GM12878 (cell line): ENCODE measurements at regions not wholly inside any gene's neighbourhood (a gene's known extent, or its start where the extent isn't known, plus 50 kb on each side); places are given as distances from the start of the nearest gene placed in this dataset.

ENCODE experiments used
- ATAC-seq: fragments of 200-7000 bp; cut with Tn5 transposase; 3 replicates; pipeline ENCODE4 v1.9.1; 2020; ENCODE audit warnings: mild to moderate bottlenecking, moderate library complexity
- BruUV-seq: library from RNA; stranded (reverse); fragments of 400-500 nt; replicated peaks from 2 replicates; lab custom pipeline; 2021; lab: Mats Ljungman, UMichigan
- CTCF ChIA-PET: fragments of 300-600 bp; sonication (Branson Sonifier 250); formaldehyde crosslinking; extraction: SDS; loops from one replicate; lab custom pipeline; 2021; ENCODE audit warnings: inconsistent platforms; lab: Yijun Ruan, JAX
- POLR2A ChIA-PET: fragments of 350-600 bp; formaldehyde crosslinking; extraction: SDS; loops from one replicate; lab custom pipeline; 2021; ENCODE audit warnings: inconsistent platforms; lab: Charles Lee
- RAD21 ChIA-PET: fragments of 300-600 bp; sonication (Branson Sonifier 250); formaldehyde crosslinking; loops from one replicate; lab custom pipeline; 2023; ENCODE audit warnings: antibody characterized with exemption; ENCODE audit not compliant: unreplicated experiment; lab: Charles Lee
- SMC1A ChIA-PET: fragments of 300-600 bp; sonication (Branson Sonifier 250); formaldehyde crosslinking; loops from one replicate; lab custom pipeline; 2023; ENCODE audit not compliant: unreplicated experiment, uncharacterized antibody; lab: Charles Lee
- DNase-seq: peaks from one replicate; pipeline ENCODE4 v3.0.0-alpha.2; 2011; ENCODE audit warnings: low read depth, low spot score
- FAIRE-seq: peaks from 3 replicates; lab custom pipeline; 2011; peaks lifted over from hg19 to GRCh38; lab: Jason Lieb, UNC
- H2AFZ ChIP-seq: 2 replicates; pipeline ENCODE4 v1.6.0; 2011; ENCODE audit warnings: low read depth, low read length, control low read depth; ENCODE audit not compliant: control insufficient read depth
- H3K27ac ChIP-seq: 2 replicates; pipeline ENCODE4 v1.5.1; 2011; ENCODE audit warnings: control low read depth; ENCODE audit not compliant: control insufficient read depth, insufficient read depth
- H3K27me3 ChIP-seq, 2 experiments: replicated peaks in 1 of 2; 2 replicates each; pipeline versions ENCODE4 v1.6.0 to v1.6.1; 2011; ENCODE audit warnings: low read length in 1 of 2; ENCODE audit not compliant: control insufficient read depth in 2 of 2, insufficient read depth in 2 of 2
- H3K36me3 ChIP-seq, 2 experiments: 2 replicates each; pipeline ENCODE4 v1.5.1; 2011; ENCODE audit warnings: low read length in 1 of 2; ENCODE audit not compliant: control insufficient read depth in 2 of 2, insufficient read depth in 2 of 2
- H3K4me1 ChIP-seq: 2 replicates; pipeline ENCODE4 v1.6.1; 2011; ENCODE audit warnings: mild to moderate bottlenecking, low read length, moderate library complexity, mixed read lengths; ENCODE audit not compliant: control insufficient read depth, insufficient read depth
- H3K4me2 ChIP-seq: 2 replicates; pipeline ENCODE4 v1.6.0; 2011; ENCODE audit warnings: control low read depth; ENCODE audit not compliant: control insufficient read depth, insufficient read depth
- H3K4me3 ChIP-seq: fragments of 200-600 bp; sonication (generic); 2 replicates; pipeline ENCODE4 v1.5.1; 2016
- H3K79me2 ChIP-seq: 2 replicates; pipeline ENCODE4 v1.6.0; 2011; ENCODE audit warnings: low read length; ENCODE audit not compliant: control insufficient read depth, insufficient read depth
- H3K9ac ChIP-seq: 2 replicates; pipeline ENCODE4 v1.8.0; 2011; ENCODE audit warnings: low read length, control low read depth, mixed read lengths; ENCODE audit not compliant: control insufficient read depth, insufficient read depth
- H3K9me3 ChIP-seq: replicated peaks from 3 replicates; pipeline ENCODE4 v1.5.1; 2011; ENCODE audit warnings: mild to moderate bottlenecking, low read length; ENCODE audit not compliant: control insufficient read depth, insufficient read depth
- H4K20me1 ChIP-seq: 2 replicates; pipeline ENCODE4 v1.6.0; 2011; ENCODE audit not compliant: control insufficient read depth, insufficient read depth
- BMI1 ChIP-seq: fragments of 450-650 bp; IDR thresholded peaks from 2 replicates; pipeline ENCODE4 v1.6.1; 2016; ENCODE audit warnings: mild to moderate bottlenecking, moderate library complexity, borderline replicate concordance
- EZH2 ChIP-seq: IDR thresholded peaks from 2 replicates; pipeline ENCODE4 v1.6.1; 2012; ENCODE audit warnings: low read depth, mild to moderate bottlenecking, control low read depth, inconsistent platforms, low read length, borderline replicate concordance; ENCODE audit not compliant: control insufficient read depth
- FOS ChIP-seq: IDR thresholded peaks from 3 replicates; pipeline ENCODE4 v1.6.1; 2011; ENCODE audit warnings: borderline replicate concordance; ENCODE audit not compliant: insufficient read length; ENCODE audit errors: extremely low read depth
- HCFC1 ChIP-seq: fragments of 150-350 bp; IDR thresholded peaks from 2 replicates; pipeline ENCODE4 v1.6.1; 2014; ENCODE audit warnings: low read length
- IKZF2 ChIP-seq, 2 experiments: fragments of 450-650 bp; IDR thresholded peaks; 2 replicates each; pipeline ENCODE4 v1.6.1; 2017; ENCODE audit warnings: mild to moderate bottlenecking in 2 of 2, moderate library complexity in 2 of 2
- PAX8 ChIP-seq: fragments of 450-650 bp; IDR thresholded peaks from 2 replicates; pipeline ENCODE4 v1.6.1; 2017; ENCODE audit warnings: mild to moderate bottlenecking, moderate library complexity
- PML ChIP-seq: IDR thresholded peaks from 2 replicates; pipeline ENCODE4 v1.6.1; 2012; ENCODE audit warnings: low read length, inconsistent platforms
- RB1 ChIP-seq: fragments of 450-650 bp; formaldehyde crosslinking; IDR thresholded peaks from 2 replicates; pipeline ENCODE4 v1.6.1; 2017; ENCODE audit warnings: mild to moderate bottlenecking, borderline replicate concordance
- SIX5 ChIP-seq: IDR thresholded peaks from 2 replicates; pipeline ENCODE4 v1.6.1; 2011; ENCODE audit warnings: mild to moderate bottlenecking, low read depth, low read length, moderate library complexity; ENCODE audit not compliant: severe bottlenecking
- SPI1 ChIP-seq: IDR thresholded peaks from 2 replicates; pipeline ENCODE4 v1.6.1; 2011; ENCODE audit warnings: low read depth, mild to moderate bottlenecking, low read length, moderate library complexity, borderline replicate concordance; ENCODE audit not compliant: insufficient read depth
- TBL1XR1 ChIP-seq: IDR thresholded peaks from 2 replicates; pipeline ENCODE4 v1.6.1; 2012; ENCODE audit warnings: low read depth, low read length, improper control_type of control experiment
- WGBS: methylation state at CpG from one replicate; pipeline ENCODE4 v1.1.6; 2016; ENCODE audit warnings: low lambda C conversion rate; ENCODE audit not compliant: insufficient replicate concordance, insufficient coverage; ENCODE audit errors: missing lambda C conversion rate; 5-methylcytosine and 5-hydroxymethylcytosine counted together
- in situ Hi-C: fragments of 300-500 bp; cut with MboI; formaldehyde crosslinking; loops from 9 replicates; pipeline ENCODE4 v1.14.3; 2018; ENCODE audit warnings: mixed read lengths
- intact Hi-C: fragments of 100-400 bp; cut with micrococcal nuclease; formaldehyde crosslinking; loops from one replicate; pipeline ENCODE4 v1.14.2; 2022; ENCODE audit not compliant: unreplicated experiment
- TF ChIP-seq, protein P1 (sequence below): IDR thresholded peaks from 2 replicates; pipeline ENCODE4 v1.6.1; 2012; ENCODE audit warnings: low read depth, low read length, improper control_type of control experiment
- TF ChIP-seq, protein P2 (sequence below): IDR thresholded peaks from 2 replicates; pipeline ENCODE4 v1.6.1; 2011; ENCODE audit warnings: borderline replicate concordance, low read depth, mild to moderate bottlenecking, moderate library complexity, low read length; ENCODE audit not compliant: insufficient read depth, poor library complexity, severe bottlenecking
- TF ChIP-seq, protein P3 (sequence below): fragments of 450-650 bp; IDR thresholded peaks from 2 replicates; pipeline ENCODE4 v1.6.1; 2017; ENCODE audit warnings: borderline replicate concordance
- TF ChIP-seq, protein P4 (sequence below): fragments of 450-650 bp; IDR thresholded peaks from 2 replicates; pipeline ENCODE4 v1.6.1; 2018; ENCODE audit warnings: mild to moderate bottlenecking, low read depth, moderate library complexity; ENCODE audit not compliant: partially characterized antibody

DNA sequence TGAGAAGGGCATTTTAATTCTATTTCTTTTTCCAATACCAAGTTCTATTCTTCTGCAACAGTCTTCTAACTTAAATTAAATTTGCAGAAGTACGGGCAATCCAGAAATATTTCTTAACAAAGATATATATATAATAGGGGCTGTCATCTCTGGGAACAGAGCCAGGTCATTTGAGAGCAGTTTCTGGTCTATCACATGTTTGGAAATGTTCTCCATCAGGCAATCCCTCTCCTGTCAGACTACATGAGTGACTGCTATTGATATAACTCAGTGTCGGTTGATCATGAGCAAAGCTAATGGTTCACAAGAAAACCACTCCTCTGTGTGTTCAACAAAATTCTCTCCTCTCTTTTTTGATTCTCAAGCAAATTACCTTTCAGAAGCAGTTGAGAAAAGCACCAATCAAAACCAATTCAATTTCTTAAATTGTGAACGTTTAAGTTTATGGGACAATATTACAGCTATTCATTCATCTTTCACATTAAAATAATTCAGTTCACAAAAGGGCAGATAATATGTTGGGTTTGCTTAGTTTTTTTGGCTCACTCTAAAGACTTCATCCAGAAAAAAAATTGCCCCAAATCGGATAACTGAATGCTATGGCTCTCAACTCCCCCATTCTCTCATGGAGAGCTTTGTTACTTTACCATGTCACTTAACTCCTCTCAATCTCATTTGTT, 152.9 kb upstream of the TGFBR2 start (continued):
- TF ChIP-seq BMI1 (no peak), FOS (no peak), PML (no peak), PAX8 (no peak), RB1 (no peak)
- TF ChIP-seq, protein P1, sequence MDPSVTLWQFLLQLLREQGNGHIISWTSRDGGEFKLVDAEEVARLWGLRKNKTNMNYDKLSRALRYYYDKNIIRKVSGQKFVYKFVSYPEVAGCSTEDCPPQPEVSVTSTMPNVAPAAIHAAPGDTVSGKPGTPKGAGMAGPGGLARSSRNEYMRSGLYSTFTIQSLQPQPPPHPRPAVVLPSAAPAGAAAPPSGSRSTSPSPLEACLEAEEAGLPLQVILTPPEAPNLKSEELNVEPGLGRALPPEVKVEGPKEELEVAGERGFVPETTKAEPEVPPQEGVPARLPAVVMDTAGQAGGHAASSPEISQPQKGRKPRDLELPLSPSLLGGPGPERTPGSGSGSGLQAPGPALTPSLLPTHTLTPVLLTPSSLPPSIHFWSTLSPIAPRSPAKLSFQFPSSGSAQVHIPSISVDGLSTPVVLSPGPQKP: no peak

DNA sequence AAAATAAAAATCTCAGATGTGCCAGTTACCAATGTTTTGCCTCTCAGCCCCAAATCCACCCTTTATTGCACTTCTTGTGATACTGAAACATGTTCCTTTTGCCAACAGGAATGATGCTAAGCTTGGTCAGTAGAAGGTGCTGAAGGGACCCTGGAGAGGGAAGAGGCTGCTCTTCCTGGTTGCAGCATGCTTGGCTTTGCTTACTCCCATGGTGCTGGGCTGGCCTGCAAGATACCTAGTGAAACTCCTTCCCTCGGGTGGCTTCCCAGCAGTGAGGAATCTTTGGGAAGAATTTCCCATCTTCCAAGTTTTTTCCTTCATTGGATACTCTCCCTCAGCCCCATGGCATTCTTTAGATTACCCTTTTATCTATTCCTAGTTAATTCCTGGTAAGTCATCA, 151.8 kb upstream of the TGFBR2 start:
- WGBS: 0% methylated on average over 1 of the region's 1 CpG
- in situ Hi-C loops (no loop called here), intact Hi-C loops (no loop called here)
- no peaks in the 10 kb centered on the region for H3K9me3 ChIP-seq
- H3K4me2 ChIP-seq: no peak overlapping the region
- H3K27ac ChIP-seq: no peak overlapping the region
- ChIA-PET CTCF (no interaction called here), POLR2A (no interaction called here), RAD21 (interaction anchor here (1.4 kb wide), 1 partner anchor 20 kb away, joined by 3 read pairs; no protein-coding TSS in a partner anchor), SMC1A (no interaction called here)
- ATAC-seq (no peak), DNase-seq (no peak), FAIRE-seq (no peak)
- no peak overlapping the region for H3K4me3 ChIP-seq
- no peaks in the 10 kb centered on the region for H3K36me3 ChIP-seq
- BruUV-seq: no TSS peak
- no peaks in the 10 kb centered on the region for H3K4me1 ChIP-seq
- H2AFZ ChIP-seq: no peak overlapping the region
- no peaks in the 10 kb centered on the region for H3K27me3 ChIP-seq
- H3K9ac ChIP-seq: no peak overlapping the region
- no peaks in the 10 kb centered on the region for H3K79me2 ChIP-seq
- no peaks in the 10 kb centered on the region for H4K20me1 ChIP-seq
- TF ChIP-seq EZH2: no peak
- TF ChIP-seq TBL1XR1: no peak
- TF ChIP-seq SIX5: no peak
- TF ChIP-seq SPI1: no peak
- TF ChIP-seq IKZF2 (IDR thresholded peaks at IDR 0.05): no peak
- TF ChIP-seq, protein P2, sequence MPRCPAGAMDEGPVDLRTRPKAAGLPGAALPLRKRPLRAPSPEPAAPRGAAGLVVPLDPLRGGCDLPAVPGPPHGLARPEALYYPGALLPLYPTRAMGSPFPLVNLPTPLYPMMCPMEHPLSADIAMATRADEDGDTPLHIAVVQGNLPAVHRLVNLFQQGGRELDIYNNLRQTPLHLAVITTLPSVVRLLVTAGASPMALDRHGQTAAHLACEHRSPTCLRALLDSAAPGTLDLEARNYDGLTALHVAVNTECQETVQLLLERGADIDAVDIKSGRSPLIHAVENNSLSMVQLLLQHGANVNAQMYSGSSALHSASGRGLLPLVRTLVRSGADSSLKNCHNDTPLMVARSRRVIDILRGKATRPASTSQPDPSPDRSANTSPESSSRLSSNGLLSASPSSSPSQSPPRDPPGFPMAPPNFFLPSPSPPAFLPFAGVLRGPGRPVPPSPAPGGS: no peak
- TF ChIP-seq, protein P3, sequence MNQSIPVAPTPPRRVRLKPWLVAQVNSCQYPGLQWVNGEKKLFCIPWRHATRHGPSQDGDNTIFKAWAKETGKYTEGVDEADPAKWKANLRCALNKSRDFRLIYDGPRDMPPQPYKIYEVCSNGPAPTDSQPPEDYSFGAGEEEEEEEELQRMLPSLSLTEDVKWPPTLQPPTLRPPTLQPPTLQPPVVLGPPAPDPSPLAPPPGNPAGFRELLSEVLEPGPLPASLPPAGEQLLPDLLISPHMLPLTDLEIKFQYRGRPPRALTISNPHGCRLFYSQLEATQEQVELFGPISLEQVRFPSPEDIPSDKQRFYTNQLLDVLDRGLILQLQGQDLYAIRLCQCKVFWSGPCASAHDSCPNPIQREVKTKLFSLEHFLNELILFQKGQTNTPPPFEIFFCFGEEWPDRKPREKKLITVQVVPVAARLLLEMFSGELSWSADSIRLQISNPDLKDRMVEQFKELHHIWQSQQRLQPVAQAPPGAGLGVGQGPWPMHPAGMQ: no peak
- TF ChIP-seq, protein P4, sequence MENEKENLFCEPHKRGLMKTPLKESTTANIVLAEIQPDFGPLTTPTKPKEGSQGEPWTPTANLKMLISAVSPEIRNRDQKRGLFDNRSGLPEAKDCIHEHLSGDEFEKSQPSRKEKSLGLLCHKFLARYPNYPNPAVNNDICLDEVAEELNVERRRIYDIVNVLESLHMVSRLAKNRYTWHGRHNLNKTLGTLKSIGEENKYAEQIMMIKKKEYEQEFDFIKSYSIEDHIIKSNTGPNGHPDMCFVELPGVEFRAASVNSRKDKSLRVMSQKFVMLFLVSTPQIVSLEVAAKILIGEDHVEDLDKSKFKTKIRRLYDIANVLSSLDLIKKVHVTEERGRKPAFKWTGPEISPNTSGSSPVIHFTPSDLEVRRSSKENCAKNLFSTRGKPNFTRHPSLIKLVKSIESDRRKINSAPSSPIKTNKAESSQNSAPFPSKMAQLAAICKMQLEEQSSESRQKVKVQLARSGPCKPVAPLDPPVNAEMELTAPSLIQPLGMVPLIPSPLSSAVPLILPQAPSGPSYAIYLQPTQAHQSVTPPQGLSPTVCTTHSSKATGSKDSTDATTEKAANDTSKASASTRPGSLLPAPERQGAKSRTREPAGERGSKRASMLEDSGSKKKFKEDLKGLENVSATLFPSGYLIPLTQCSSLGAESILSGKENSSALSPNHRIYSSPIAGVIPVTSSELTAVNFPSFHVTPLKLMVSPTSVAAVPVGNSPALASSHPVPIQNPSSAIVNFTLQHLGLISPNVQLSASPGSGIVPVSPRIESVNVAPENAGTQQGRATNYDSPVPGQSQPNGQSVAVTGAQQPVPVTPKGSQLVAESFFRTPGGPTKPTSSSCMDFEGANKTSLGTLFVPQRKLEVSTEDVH: no peak
- no peak for TF ChIP-seq HCFC1
